ENCODE measurements at regions not wholly inside any gene's neighbourhood (a gene's known extent, or its start where the extent isn't known, plus 50 kb on each side); places are given as distances from the start of the nearest gene placed in this dataset.

- H3K4me3 Mint-ChIP-seq = no peak overlapping the region
- H3K36me3 Mint-ChIP-seq (ENCODE audit: low read depth) = no peaks in the 10 kb centered on the region
- ATAC-seq (no peak), DNase-seq (no peak)
- H3K27me3 Mint-ChIP-seq = no peaks in the 10 kb centered on the region
- H3K27ac Mint-ChIP-seq = no peak overlapping the region
- H3K9me3 ChIP-seq (ENCODE audit: control insufficient read depth, low read length, poor library complexity, severe bottlenecking) = no peaks in the 10 kb centered on the region
- no peaks in the 10 kb centered on the region for H3K4me1 Mint-ChIP-seq
Measured at GRCh38 chr1:96927125-96927524, 205.5 kb downstream of the PTBP2 start.

GRCh38 chr1:96931136-96931535 is 209.6 kb downstream of the PTBP2 start:
- no peak for ATAC-seq
- no peaks in the 10 kb centered on the region for H3K9me3 ChIP-seq (ENCODE audit: control insufficient read depth, low read length, poor library complexity, severe bottlenecking)
- Mint-ChIP-seq H3K27ac (no peak overlapping the region), H3K4me1 (no peaks in the 10 kb centered on the region), H3K4me3 (no peak overlapping the region), H3K27me3 (no peaks in the 10 kb centered on the region), H3K36me3 (ENCODE audit: low read depth) (no peaks in the 10 kb centered on the region)
- no peak for DNase-seq

GRCh38 chr1:96934282-96934681 is 212.7 kb downstream of the PTBP2 start:
- Mint-ChIP-seq H3K4me1 (no peaks in the 10 kb centered on the region), H3K4me3 (no peak overlapping the region), H3K27ac (no peak overlapping the region), H3K27me3 (no peaks in the 10 kb centered on the region), H3K36me3 (ENCODE audit: low read depth) (no peaks in the 10 kb centered on the region)
- H3K9me3 ChIP-seq (ENCODE audit: control insufficient read depth, low read length, poor library complexity, severe bottlenecking) = no peaks in the 10 kb centered on the region
- ATAC-seq (no peak), DNase-seq (no peak)

- H3K4me3 Mint-ChIP-seq = no peak overlapping the region
- no peaks in the 10 kb centered on the region for H3K4me1 Mint-ChIP-seq
- DNase-seq (no peak), ATAC-seq (no peak)
- no peak overlapping the region for H3K27ac Mint-ChIP-seq
- H3K9me3 ChIP-seq (ENCODE audit: control insufficient read depth, low read length, poor library complexity, severe bottlenecking) = no peaks in the 10 kb centered on the region
- no peaks in the 10 kb centered on the region for H3K36me3 Mint-ChIP-seq (ENCODE audit: low read depth)
- peaks cover 12% of the 10 kb centered on the region for H3K27me3 Mint-ChIP-seq
Measured at GRCh38 chr1:96944432-96945092, 223.0 kb downstream of the PTBP2 start.

- peaks cover 12% of the 10 kb centered on the region for H3K27me3 Mint-ChIP-seq
- ATAC-seq (no peak), DNase-seq (no peak)
- no peaks in the 10 kb centered on the region for H3K36me3 Mint-ChIP-seq (ENCODE audit: low read depth)
- H3K9me3 ChIP-seq (ENCODE audit: control insufficient read depth, low read length, poor library complexity, severe bottlenecking) = no peaks in the 10 kb centered on the region
- no peak overlapping the region for H3K27ac Mint-ChIP-seq
- no peak overlapping the region for H3K4me3 Mint-ChIP-seq
- no peaks in the 10 kb centered on the region for H3K4me1 Mint-ChIP-seq
Measured at GRCh38 chr1:96945509-96946084, 224.0 kb downstream of the PTBP2 start.

- no peak for ATAC-seq
- Mint-ChIP-seq H3K36me3 (ENCODE audit: low read depth) (no peaks in the 10 kb centered on the region), H3K4me1 (no peaks in the 10 kb centered on the region), H3K27ac (no peak overlapping the region), H3K4me3 (no peak overlapping the region), H3K27me3 (peaks cover 12% of the 10 kb centered on the region)
- no peaks in the 10 kb centered on the region for H3K9me3 ChIP-seq (ENCODE audit: control insufficient read depth, low read length, poor library complexity, severe bottlenecking)
- DNase-seq = no peak
Measured at GRCh38 chr1:96955307-96956012, 233.9 kb downstream of the PTBP2 start.

GRCh38 chr1:96962216-96962615 is 240.6 kb downstream of the PTBP2 start:
- Mint-ChIP-seq H3K4me1 (no peaks in the 10 kb centered on the region), H3K27ac (no peak overlapping the region), H3K4me3 (no peak overlapping the region), H3K27me3 (peaks cover 23% of the 10 kb centered on the region), H3K36me3 (ENCODE audit: low read depth) (no peaks in the 10 kb centered on the region)
- no peaks in the 10 kb centered on the region for H3K9me3 ChIP-seq (ENCODE audit: control insufficient read depth, low read length, poor library complexity, severe bottlenecking)
- ATAC-seq (no peak), DNase-seq (no peak)

GRCh38 chr1:96962751-96963211 is 241.2 kb downstream of the PTBP2 start:
- no peaks in the 10 kb centered on the region for H3K9me3 ChIP-seq (ENCODE audit: control insufficient read depth, low read length, poor library complexity, severe bottlenecking)
- Mint-ChIP-seq H3K27ac (no peak overlapping the region), H3K4me3 (no peak overlapping the region), H3K36me3 (ENCODE audit: low read depth) (no peaks in the 10 kb centered on the region), H3K27me3 (peaks cover 26% of the 10 kb centered on the region), H3K4me1 (no peaks in the 10 kb centered on the region)
- ATAC-seq (no peak), DNase-seq (no peak)

GRCh38 chr1:96964761-96965160 is 243.2 kb downstream of the PTBP2 start:
- Mint-ChIP-seq H3K27me3 (peaks cover 40% of the 10 kb centered on the region), H3K4me3 (no peak overlapping the region), H3K27ac (no peak overlapping the region), H3K4me1 (no peaks in the 10 kb centered on the region), H3K36me3 (ENCODE audit: low read depth) (no peaks in the 10 kb centered on the region)
- no peaks in the 10 kb centered on the region for H3K9me3 ChIP-seq (ENCODE audit: control insufficient read depth, low read length, poor library complexity, severe bottlenecking)
- no peak for ATAC-seq
- DNase-seq = no peak

GRCh38 chr1:96966536-96967138 is 245.1 kb downstream of the PTBP2 start:
- Mint-ChIP-seq H3K27me3 (peaks cover 56% of the 10 kb centered on the region), H3K4me1 (peaks cover 2% of the 10 kb centered on the region), H3K27ac (no peak overlapping the region), H3K36me3 (ENCODE audit: low read depth) (no peaks in the 10 kb centered on the region), H3K4me3 (no peak overlapping the region)
- DNase-seq (peak; percentile 40 to 60 (median 45)), ATAC-seq (peak; percentile 82)
- H3K9me3 ChIP-seq (ENCODE audit: control insufficient read depth, low read length, poor library complexity, severe bottlenecking) = no peaks in the 10 kb centered on the region

- Mint-ChIP-seq H3K27ac (no peak overlapping the region), H3K4me3 (no peak overlapping the region), H3K4me1 (peaks cover 2% of the 10 kb centered on the region), H3K36me3 (ENCODE audit: low read depth) (no peaks in the 10 kb centered on the region), H3K27me3 (peaks cover 56% of the 10 kb centered on the region)
- H3K9me3 ChIP-seq (ENCODE audit: control insufficient read depth, low read length, poor library complexity, severe bottlenecking) = no peaks in the 10 kb centered on the region
- DNase-seq (no peak), ATAC-seq (no peak)
Measured at GRCh38 chr1:96967311-96967710, 245.7 kb downstream of the PTBP2 start.

- no peaks in the 10 kb centered on the region for H3K36me3 Mint-ChIP-seq (ENCODE audit: low read depth)
- no peaks in the 10 kb centered on the region for H3K9me3 ChIP-seq (ENCODE audit: control insufficient read depth, low read length, poor library complexity, severe bottlenecking)
- H3K27me3 Mint-ChIP-seq = peaks cover 57% of the 10 kb centered on the region
- H3K27ac Mint-ChIP-seq = no peak overlapping the region
- no peak overlapping the region for H3K4me3 Mint-ChIP-seq
- ATAC-seq = no peak
- H3K4me1 Mint-ChIP-seq = peaks cover 2% of the 10 kb centered on the region
- DNase-seq = no peak
Measured at GRCh38 chr1:96968541-96968940, 247.0 kb downstream of the PTBP2 start.

GRCh38 chr1:96968983-96969382 is 247.4 kb downstream of the PTBP2 start:
- H3K36me3 Mint-ChIP-seq (ENCODE audit: low read depth) = no peaks in the 10 kb centered on the region
- H3K9me3 ChIP-seq (ENCODE audit: control insufficient read depth, low read length, poor library complexity, severe bottlenecking) = no peaks in the 10 kb centered on the region
- ATAC-seq (no peak), DNase-seq (no peak)
- no peak overlapping the region for H3K4me3 Mint-ChIP-seq
- no peak overlapping the region for H3K27ac Mint-ChIP-seq
- H3K27me3 Mint-ChIP-seq = peaks cover 58% of the 10 kb centered on the region
- peaks cover 2% of the 10 kb centered on the region for H3K4me1 Mint-ChIP-seq
